Cardiac muscle cell (in vitro differentiated cells and primary cell): ENCODE measurements at regions not wholly inside any gene's neighbourhood (a gene's known extent, or its start where the extent isn't known, plus 50 kb on each side); places are given as distances from the start of the nearest gene placed in this dataset.

Experiments used
- DNase-seq, 2 donors: peaks; one replicate each; pipeline versions ENCODE4 v3.0.0 to v3.0.0-alpha.2; 2010 to 2017; ENCODE audit warnings: low read depth in 1 of 2, low spot score in 1 of 2
- H3K27ac ChIP-seq: fragments of 200-600 bp; sonication (generic); 2 replicates; pipeline ENCODE4 v1.5.1; 2016
- H3K27me3 ChIP-seq: fragments of 200-600 bp; sonication (generic); 2 replicates; pipeline ENCODE4 v1.6.0; 2016; ENCODE audit warnings: control low read depth
- H3K36me3 ChIP-seq: fragments of 200-600 bp; sonication (generic); 2 replicates; pipeline ENCODE4 v1.5.1; 2016; ENCODE audit warnings: control low read depth
- H3K4me1 ChIP-seq: fragments of 200-600 bp; sonication (generic); 2 replicates; pipeline ENCODE4 v1.8.1; 2017; ENCODE audit warnings: low read depth, mild to moderate bottlenecking, mixed run types
- H3K4me3 ChIP-seq: fragments of 200-600 bp; sonication (generic); 2 replicates; pipeline ENCODE4 v1.5.1; 2016; ENCODE audit warnings: mild to moderate bottlenecking
- H3K9me3 ChIP-seq: fragments of 200-600 bp; sonication (generic); 2 replicates; pipeline ENCODE4 v1.5.1; 2017; ENCODE audit warnings: low read depth, mild to moderate bottlenecking, control low read depth
- TF ChIP-seq, protein P1 (sequence below): IDR thresholded peaks from 2 replicates; pipeline ENCODE4 v1.5.1; 2012; ENCODE audit warnings: low read depth, mild to moderate bottlenecking, low read length

DNA sequence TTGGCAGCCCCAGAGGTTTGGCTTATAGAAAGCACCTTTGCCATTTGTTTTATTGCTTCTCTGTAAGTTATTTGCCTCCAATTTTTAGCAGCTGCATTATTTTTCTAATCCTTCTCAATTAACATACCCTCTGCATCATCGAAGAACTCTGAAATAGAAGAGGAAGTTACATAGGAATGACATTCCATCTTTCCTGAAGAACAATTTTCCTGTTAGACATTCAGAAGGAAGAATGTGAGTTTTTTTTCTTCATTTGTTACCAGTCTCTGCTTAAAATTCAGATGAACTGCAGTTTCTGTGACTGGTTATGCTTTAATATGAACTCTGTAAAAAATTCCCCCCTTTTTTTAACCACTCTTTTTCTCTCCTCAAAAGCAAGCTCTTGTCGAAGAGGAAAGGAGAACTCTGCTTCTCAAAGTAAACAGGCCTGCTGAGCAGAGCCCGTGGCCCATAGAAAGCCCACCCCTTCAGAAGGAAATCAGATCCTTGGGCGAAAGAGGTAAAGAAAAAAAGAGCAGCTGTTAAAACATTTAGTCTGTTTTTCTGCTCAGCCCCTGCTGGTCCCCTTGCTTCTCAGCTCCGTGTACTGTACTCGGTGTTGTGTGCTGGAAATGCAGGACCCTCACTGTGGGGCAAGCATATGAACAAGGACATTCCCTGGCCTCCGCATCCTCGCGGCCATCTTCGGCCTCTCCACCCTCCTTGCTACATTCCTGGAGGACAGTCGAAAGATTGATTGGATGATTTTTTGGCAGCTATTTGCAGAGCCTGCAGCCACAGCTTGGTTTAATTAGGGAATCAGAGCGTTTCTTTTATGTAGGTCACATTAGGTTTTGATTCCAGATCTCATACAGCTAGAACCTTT, 164.4 kb upstream of the LRIG3 start:
- no peaks in the 10 kb centered on the region for H3K9me3 ChIP-seq
- no peaks in the 10 kb centered on the region for H3K4me1 ChIP-seq
- no peak overlapping the region for H3K27ac ChIP-seq
- H3K36me3 ChIP-seq: no peaks in the 10 kb centered on the region
- H3K4me3 ChIP-seq: no peak overlapping the region
- TF ChIP-seq, protein P1, sequence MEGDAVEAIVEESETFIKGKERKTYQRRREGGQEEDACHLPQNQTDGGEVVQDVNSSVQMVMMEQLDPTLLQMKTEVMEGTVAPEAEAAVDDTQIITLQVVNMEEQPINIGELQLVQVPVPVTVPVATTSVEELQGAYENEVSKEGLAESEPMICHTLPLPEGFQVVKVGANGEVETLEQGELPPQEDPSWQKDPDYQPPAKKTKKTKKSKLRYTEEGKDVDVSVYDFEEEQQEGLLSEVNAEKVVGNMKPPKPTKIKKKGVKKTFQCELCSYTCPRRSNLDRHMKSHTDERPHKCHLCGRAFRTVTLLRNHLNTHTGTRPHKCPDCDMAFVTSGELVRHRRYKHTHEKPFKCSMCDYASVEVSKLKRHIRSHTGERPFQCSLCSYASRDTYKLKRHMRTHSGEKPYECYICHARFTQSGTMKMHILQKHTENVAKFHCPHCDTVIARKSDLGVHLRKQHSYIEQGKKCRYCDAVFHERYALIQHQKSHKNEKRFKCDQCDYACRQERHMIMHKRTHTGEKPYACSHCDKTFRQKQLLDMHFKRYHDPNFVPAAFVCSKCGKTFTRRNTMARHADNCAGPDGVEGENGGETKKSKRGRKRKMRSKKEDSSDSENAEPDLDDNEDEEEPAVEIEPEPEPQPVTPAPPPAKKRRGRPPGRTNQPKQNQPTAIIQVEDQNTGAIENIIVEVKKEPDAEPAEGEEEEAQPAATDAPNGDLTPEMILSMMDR: no peak
- H3K27me3 ChIP-seq: no peaks in the 10 kb centered on the region
- DNase-seq: peak; percentile 3 to 34

DNA sequence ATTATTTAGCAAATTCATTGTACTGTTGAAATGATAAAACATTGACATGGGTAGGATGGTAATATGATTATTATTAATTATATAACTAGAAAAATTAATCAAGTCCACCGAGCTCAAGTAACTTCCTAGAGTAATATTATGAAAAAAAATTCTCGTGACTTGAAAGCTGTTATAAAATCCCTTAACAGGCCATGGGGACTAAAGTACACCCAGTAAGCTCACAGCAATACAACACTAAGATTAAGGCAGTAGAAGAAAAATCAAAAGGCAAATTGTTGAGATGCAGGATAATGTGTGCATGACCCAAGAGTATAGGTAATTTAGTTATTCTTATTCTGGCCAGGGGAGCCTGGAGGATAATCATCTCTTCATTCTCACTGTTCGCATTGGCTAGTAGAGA, 162.6 kb upstream of the LRIG3 start:
- Histone ChIP-seq H3K4me3 (no peak overlapping the region), H3K27ac (no peak overlapping the region), H3K36me3 (no peaks in the 10 kb centered on the region), H3K9me3 (no peaks in the 10 kb centered on the region), H3K27me3 (no peaks in the 10 kb centered on the region), H3K4me1 (no peaks in the 10 kb centered on the region)
- TF ChIP-seq, protein P1: no peak
- no peak for DNase-seq

DNA sequence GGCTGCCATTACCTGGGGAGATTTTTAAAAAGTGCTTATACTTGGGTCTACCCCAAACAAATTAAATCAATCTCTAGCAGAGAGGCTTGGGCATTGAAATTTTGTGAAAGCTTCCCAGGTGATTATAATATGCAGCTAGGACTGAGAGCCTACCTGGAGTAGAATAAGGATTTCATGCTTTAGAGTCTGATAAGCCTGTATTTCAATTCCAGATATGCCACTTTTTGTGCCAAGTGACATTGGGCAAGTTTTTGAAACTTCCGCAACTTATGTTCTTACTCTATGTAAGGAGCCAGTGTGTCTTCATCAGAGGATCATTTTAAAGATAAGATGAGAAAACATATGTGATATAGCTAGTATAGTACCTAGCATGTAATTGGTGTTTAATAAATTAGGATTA, 159.8 kb upstream of the LRIG3 start:
- no peaks in the 10 kb centered on the region for H3K36me3 ChIP-seq
- H3K4me3 ChIP-seq: no peak overlapping the region
- no peaks in the 10 kb centered on the region for H3K27me3 ChIP-seq
- TF ChIP-seq, protein P1: no peak
- DNase-seq: no peak
- no peak overlapping the region for H3K27ac ChIP-seq
- H3K4me1 ChIP-seq: no peaks in the 10 kb centered on the region
- H3K9me3 ChIP-seq: no peaks in the 10 kb centered on the region

DNA sequence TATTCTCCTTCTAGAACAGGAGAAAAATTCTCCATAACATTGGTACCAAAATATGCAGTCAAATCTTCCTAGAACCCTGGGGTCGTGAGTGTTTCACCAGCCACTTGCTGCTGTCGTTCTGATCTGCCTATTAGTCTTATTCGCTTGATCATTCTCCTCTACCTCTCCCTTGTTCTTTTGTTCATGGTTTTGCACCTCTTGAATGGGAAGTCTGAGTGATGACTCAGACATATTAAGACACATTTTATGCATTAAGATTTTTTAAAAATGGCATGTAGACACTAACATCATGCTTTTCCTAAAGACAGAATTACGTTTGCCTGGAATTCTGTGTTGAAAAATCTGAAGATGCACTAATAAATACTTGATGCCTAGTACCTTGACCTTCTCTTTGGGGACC, 159.2 kb upstream of the LRIG3 start:
- no peak for DNase-seq
- TF ChIP-seq, protein P1: no peak
- no peak overlapping the region for H3K27ac ChIP-seq
- H3K36me3 ChIP-seq: no peaks in the 10 kb centered on the region
- no peaks in the 10 kb centered on the region for H3K9me3 ChIP-seq
- H3K4me1 ChIP-seq: no peaks in the 10 kb centered on the region
- no peaks in the 10 kb centered on the region for H3K27me3 ChIP-seq
- H3K4me3 ChIP-seq: no peak overlapping the region

DNA sequence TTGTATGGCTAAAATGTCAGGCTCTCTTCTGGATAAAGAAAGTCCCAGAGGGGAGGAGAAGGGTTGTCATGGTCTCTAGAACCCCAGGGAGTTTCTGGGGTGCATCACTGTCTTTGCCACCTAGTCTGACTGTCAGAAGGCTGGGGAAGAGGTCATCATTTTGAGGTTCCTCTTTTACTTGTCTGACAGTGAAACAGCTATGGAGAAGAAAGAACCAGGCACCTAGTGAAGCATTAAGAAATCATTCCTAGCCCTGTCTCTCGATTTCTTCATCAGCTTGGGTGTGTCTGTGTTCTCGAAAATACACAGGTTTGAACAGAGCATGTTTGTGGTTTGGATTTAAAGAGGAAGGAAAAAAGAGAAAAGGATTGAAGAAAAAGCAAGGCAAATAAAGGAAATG, 158.7 kb upstream of the LRIG3 start:
- H3K36me3 ChIP-seq: no peaks in the 10 kb centered on the region
- H3K4me1 ChIP-seq: no peaks in the 10 kb centered on the region
- no peak overlapping the region for H3K4me3 ChIP-seq
- no peaks in the 10 kb centered on the region for H3K9me3 ChIP-seq
- no peaks in the 10 kb centered on the region for H3K27me3 ChIP-seq
- no peak for DNase-seq
- H3K27ac ChIP-seq: no peak overlapping the region
- TF ChIP-seq, protein P1: no peak
